ENCODE measurements at regions not wholly inside any gene's neighbourhood (a gene's known extent, or its start where the extent isn't known, plus 50 kb on each side); places are given as distances from the start of the nearest gene placed in this dataset. TPM values are rescaled to one million over a fixed set of nuclear protein-coding genes. Genes with fewer than 3 reads are reported as not detected.

Small RNA genes in the stretch of these regions (small RNA-seq; reads per million reads assigned to genes)
- gene AL109618.2 (ENCODE audit: insufficient read depth) = not detected
